ENCODE measurements at regions not wholly inside any gene's neighbourhood (a gene's known extent, or its start where the extent isn't known, plus 50 kb on each side); places are given as distances from the start of the nearest gene placed in this dataset.

DNA sequence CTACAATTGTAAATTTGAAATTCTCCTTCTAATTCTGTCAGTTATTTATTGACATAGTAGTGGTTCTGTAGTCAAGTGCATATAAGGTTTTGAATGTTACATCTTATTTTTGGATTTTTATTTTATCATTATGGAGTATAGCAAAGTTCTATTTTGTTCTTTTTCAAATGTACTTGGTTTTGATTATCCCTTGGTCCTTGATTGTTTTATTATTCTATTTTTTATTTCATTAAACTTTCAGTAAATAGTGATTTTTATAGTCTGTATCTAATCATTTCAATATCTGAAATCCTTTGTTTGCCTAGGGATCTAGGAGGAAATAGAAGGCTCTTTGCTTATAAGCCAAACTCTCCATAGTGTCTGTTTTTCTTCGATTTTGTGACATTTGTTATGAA, 87.8 kb downstream of the HFE start:
- DNase-seq = no peak
- Mint-ChIP-seq H3K4me3 (ENCODE audit: unreplicated experiment) (no peak overlapping the region), H3K27ac (ENCODE audit: unreplicated experiment) (no peak overlapping the region), H3K4me1 (ENCODE audit: low read depth, unreplicated experiment) (peaks cover 4% of the 10 kb centered on the region), H3K27me3 (ENCODE audit: unreplicated experiment) (peaks cover 3% of the 10 kb centered on the region), H3K9me3 (ENCODE audit: unreplicated experiment) (peaks cover 2% of the 10 kb centered on the region), H3K36me3 (ENCODE audit: unreplicated experiment) (no peaks in the 10 kb centered on the region)
- TF ChIP-seq, protein P1, sequence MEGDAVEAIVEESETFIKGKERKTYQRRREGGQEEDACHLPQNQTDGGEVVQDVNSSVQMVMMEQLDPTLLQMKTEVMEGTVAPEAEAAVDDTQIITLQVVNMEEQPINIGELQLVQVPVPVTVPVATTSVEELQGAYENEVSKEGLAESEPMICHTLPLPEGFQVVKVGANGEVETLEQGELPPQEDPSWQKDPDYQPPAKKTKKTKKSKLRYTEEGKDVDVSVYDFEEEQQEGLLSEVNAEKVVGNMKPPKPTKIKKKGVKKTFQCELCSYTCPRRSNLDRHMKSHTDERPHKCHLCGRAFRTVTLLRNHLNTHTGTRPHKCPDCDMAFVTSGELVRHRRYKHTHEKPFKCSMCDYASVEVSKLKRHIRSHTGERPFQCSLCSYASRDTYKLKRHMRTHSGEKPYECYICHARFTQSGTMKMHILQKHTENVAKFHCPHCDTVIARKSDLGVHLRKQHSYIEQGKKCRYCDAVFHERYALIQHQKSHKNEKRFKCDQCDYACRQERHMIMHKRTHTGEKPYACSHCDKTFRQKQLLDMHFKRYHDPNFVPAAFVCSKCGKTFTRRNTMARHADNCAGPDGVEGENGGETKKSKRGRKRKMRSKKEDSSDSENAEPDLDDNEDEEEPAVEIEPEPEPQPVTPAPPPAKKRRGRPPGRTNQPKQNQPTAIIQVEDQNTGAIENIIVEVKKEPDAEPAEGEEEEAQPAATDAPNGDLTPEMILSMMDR (IDR thresholded peaks at IDR 0.05; ENCODE audit: partially characterized antibody, unreplicated experiment) = no peak

DNA sequence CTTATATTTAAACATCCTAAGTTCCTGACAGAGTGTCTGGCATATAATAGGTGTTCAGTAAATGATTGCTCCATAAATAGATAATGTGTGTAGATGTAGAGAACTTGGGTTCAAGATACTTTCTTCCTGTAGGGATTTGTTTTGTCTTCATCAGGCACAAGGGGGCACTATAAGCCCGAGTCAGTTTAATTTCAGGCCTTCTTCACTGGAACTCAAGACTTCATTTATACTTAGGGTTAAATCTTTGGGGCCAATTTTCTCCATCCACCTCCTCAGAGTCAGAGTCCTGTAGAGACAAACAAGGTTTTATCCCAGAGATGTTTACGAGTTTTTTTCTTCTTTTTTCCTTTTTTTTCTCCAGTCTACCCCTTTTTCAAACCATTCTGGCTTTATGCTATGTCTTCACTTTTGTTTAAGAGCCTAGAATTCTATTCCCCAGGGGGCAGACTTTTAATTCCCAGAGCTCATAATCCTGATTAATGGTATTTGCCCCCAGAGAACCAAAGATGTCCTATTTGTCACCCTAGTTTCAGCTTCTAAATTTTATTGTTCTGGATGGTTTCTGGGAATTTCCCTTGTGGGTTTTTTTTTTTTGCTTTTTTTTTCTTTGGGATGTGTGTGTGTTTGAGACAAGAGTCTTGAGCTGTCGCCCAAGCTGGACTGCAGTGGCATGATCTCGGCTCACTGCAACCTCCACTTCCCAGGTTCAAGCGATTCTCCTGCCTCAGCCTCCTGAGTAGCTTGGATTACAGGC, 88.4 kb downstream of the HFE start:
- Mint-ChIP-seq H3K27me3 (ENCODE audit: unreplicated experiment) (peaks cover 3% of the 10 kb centered on the region), H3K4me1 (ENCODE audit: low read depth, unreplicated experiment) (peaks cover 4% of the 10 kb centered on the region), H3K4me3 (ENCODE audit: unreplicated experiment) (peak overlapping the region; percentile 36), H3K36me3 (ENCODE audit: unreplicated experiment) (no peaks in the 10 kb centered on the region), H3K9me3 (ENCODE audit: unreplicated experiment) (peaks cover 2% of the 10 kb centered on the region), H3K27ac (ENCODE audit: unreplicated experiment) (no peak overlapping the region)
- no peak for DNase-seq
- TF ChIP-seq, protein P1 (IDR thresholded peaks at IDR 0.05; ENCODE audit: partially characterized antibody, unreplicated experiment) = peak; percentile 50

DNA sequence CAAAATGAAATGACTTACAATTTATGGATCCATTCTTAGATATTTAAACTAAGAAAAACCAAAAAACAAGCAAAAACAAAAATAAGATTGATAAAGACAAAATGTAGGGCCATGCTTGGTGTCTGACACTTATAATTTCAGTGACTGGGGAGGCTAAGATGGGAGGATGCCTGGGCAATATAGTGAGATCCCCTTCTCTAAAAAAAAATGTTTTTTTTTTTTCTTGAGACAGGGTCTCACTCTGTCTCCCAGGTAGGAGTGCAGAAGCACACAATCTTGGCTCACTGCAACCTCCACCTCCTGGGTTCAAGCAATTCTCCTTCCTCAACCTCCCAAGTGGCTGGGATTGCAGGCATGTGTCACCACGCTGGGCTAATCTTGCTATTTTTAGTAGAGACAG, 92.4 kb downstream of the HFE start:
- H3K36me3 Mint-ChIP-seq (ENCODE audit: unreplicated experiment) = no peaks in the 10 kb centered on the region
- H3K9me3 Mint-ChIP-seq (ENCODE audit: unreplicated experiment) = no peaks in the 10 kb centered on the region
- no peak for DNase-seq
- peaks cover 8% of the 10 kb centered on the region for H3K4me1 Mint-ChIP-seq (ENCODE audit: low read depth, unreplicated experiment)
- peaks cover 4% of the 10 kb centered on the region for H3K27me3 Mint-ChIP-seq (ENCODE audit: unreplicated experiment)
- H3K4me3 Mint-ChIP-seq (ENCODE audit: unreplicated experiment) = no peak overlapping the region
- no peak overlapping the region for H3K27ac Mint-ChIP-seq (ENCODE audit: unreplicated experiment)
- TF ChIP-seq, protein P1 (IDR thresholded peaks at IDR 0.05; ENCODE audit: partially characterized antibody, unreplicated experiment) = no peak

DNA sequence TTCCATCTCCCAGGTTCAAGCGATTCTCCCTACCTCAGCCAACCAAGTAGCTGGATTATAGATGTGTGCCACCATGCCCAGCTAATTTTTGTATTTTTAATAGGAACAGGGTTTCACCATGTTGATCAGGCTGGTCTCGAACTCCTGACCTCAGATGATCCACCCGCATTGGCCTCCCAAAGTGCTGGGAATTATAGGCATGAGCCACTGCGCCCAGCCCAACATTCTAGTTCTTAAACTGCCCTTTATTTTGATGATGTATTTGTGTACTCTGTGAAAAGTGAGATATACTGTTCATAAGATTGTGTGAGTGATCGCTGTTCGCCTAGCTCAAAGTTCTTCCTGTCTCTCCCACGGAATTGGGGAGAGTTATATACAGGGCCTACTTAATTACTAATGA, 93.1 kb downstream of the HFE start:
- Mint-ChIP-seq H3K4me3 (ENCODE audit: unreplicated experiment) (no peak overlapping the region), H3K9me3 (ENCODE audit: unreplicated experiment) (peaks cover 2% of the 10 kb centered on the region)

DNA sequence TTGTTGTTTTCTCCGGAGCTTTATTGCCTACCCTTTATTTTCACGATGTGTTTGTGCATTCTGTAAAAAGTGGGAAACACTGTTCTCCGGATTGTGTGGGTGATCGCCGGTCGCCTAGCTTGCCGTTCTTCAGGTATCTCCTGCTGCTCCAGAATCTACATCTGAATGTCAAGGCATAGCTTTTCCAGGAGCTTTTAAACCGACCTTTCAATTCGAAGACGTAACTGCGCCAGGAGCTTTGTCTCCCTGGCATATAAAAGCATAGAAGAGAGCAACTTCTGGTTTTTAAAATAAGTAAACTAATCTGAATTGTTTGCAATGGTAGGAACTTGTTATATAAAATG, 96.0 kb downstream of the HFE start:
- H3K36me3 Mint-ChIP-seq (ENCODE audit: unreplicated experiment) = no peaks in the 10 kb centered on the region
- peaks cover 8% of the 10 kb centered on the region for H3K9me3 Mint-ChIP-seq (ENCODE audit: unreplicated experiment)
- H3K27ac Mint-ChIP-seq (ENCODE audit: unreplicated experiment) = peak overlapping the region; percentile 93
- DNase-seq = no peak
- TF ChIP-seq, protein P1 (IDR thresholded peaks at IDR 0.05; ENCODE audit: partially characterized antibody, unreplicated experiment) = no peak
- peak overlapping the region; percentile 99 for H3K4me3 Mint-ChIP-seq (ENCODE audit: unreplicated experiment)
- peaks cover 8% of the 10 kb centered on the region for H3K27me3 Mint-ChIP-seq (ENCODE audit: unreplicated experiment)
- peaks cover 10% of the 10 kb centered on the region for H3K4me1 Mint-ChIP-seq (ENCODE audit: low read depth, unreplicated experiment)

More for the DNA sequence above, 93.1 kb downstream of the HFE start:
- Mint-ChIP-seq H3K4me1 (ENCODE audit: low read depth, unreplicated experiment) (peaks cover 10% of the 10 kb centered on the region), H3K27me3 (ENCODE audit: unreplicated experiment) (peaks cover 5% of the 10 kb centered on the region), H3K27ac (ENCODE audit: unreplicated experiment) (peak overlapping the region; percentile 29), H3K36me3 (ENCODE audit: unreplicated experiment) (no peaks in the 10 kb centered on the region)
- DNase-seq = no peak
- TF ChIP-seq, protein P1 (IDR thresholded peaks at IDR 0.05; ENCODE audit: partially characterized antibody, unreplicated experiment) = no peak
